ENCODE measurements at regions not wholly inside any gene's neighbourhood (a gene's known extent, or its start where the extent isn't known, plus 50 kb on each side); places are given as distances from the start of the nearest gene placed in this dataset.
A peak's percentile ranks its signal among the peaks of the same experiment; 100 is the strongest.

- WGBS: 92% methylated on average over 6 of the region's 6 CpGs
- no peak for TF ChIP-seq CTCF (IDR thresholded peaks at IDR 0.05)
- no peak for TF ChIP-seq POLR2A (IDR thresholded peaks at IDR 0.05)
- no peak for TF ChIP-seq POLR2AphosphoS5 (IDR thresholded peaks at IDR 0.05)
- Histone ChIP-seq H3K4me3 (no peak overlapping the region), H3K36me3 (no peaks in the 10 kb centered on the region), H3K27ac (no peak overlapping the region), H3K4me1 (replicated peaks) (no peaks in the 10 kb centered on the region), H3K27me3 (replicated peaks; ENCODE audit: insufficient read depth) (no peaks in the 10 kb centered on the region), H3K9me3 (no peaks in the 10 kb centered on the region)
- DNase-seq (ENCODE audit: low spot score): no peak
- intact Hi-C loops (cut with DNase I): loop anchor here (2.0 to 5.0 kb wide), 2 partner anchors 165 to 304 kb away; partner anchors contain the start of gene EEPD1
These were observed 166.0 kb upstream of the EEPD1 start for GRCh38 chr7:35987016-35987415.

GRCh38 chr7:35988105-35988504 lies 164.9 kb upstream of the EEPD1 start:
- Histone ChIP-seq H3K9me3 (no peaks in the 10 kb centered on the region), H3K27me3 (replicated peaks; ENCODE audit: insufficient read depth) (no peaks in the 10 kb centered on the region), H3K4me1 (replicated peaks) (no peaks in the 10 kb centered on the region), H3K4me3 (no peak overlapping the region), H3K27ac (peak overlapping the region; percentile 56 to 65), H3K36me3 (no peaks in the 10 kb centered on the region)
- no peak for TF ChIP-seq CTCF (IDR thresholded peaks at IDR 0.05)
- no peak for TF ChIP-seq POLR2A (IDR thresholded peaks at IDR 0.05)
- no peak for TF ChIP-seq POLR2AphosphoS5 (IDR thresholded peaks at IDR 0.05)
- intact Hi-C loops (cut with DNase I): loop anchor here (5.0 kb wide), 1 partner anchor 164 kb away; the partner anchor contains the start of gene EEPD1
- no peak for DNase-seq (ENCODE audit: low spot score)
- 65% methylated on average over 5 of the region's 5 CpGs for WGBS

- no peaks in the 10 kb centered on the region for H3K36me3 ChIP-seq
- H3K27ac ChIP-seq: peak overlapping the region; percentile 56 to 65
- H3K4me1 ChIP-seq (replicated peaks): no peaks in the 10 kb centered on the region
- intact Hi-C loops (cut with DNase I): loop anchor here (5.0 kb wide), 1 partner anchor 163 kb away; the partner anchor contains the start of gene EEPD1
- H3K4me3 ChIP-seq: no peak overlapping the region
- TF ChIP-seq POLR2AphosphoS5 (IDR thresholded peaks at IDR 0.05) (peak; percentile 57), POLR2A (IDR thresholded peaks at IDR 0.05) (no peak), CTCF (IDR thresholded peaks at IDR 0.05) (no peak)
- H3K27me3 ChIP-seq (replicated peaks; ENCODE audit: insufficient read depth): no peaks in the 10 kb centered on the region
- WGBS: 52% methylated on average over 6 of the region's 6 CpGs
- no peaks in the 10 kb centered on the region for H3K9me3 ChIP-seq
- peak; percentile 50 for DNase-seq (ENCODE audit: low spot score)
These were observed 164.2 kb upstream of the EEPD1 start for GRCh38 chr7:35988818-35989217.

- no peak overlapping the region for H3K27ac ChIP-seq
- DNase-seq (ENCODE audit: low spot score): no peak
- H3K9me3 ChIP-seq: no peaks in the 10 kb centered on the region
- H3K36me3 ChIP-seq: no peaks in the 10 kb centered on the region
- H3K4me1 ChIP-seq (replicated peaks): no peaks in the 10 kb centered on the region
- 88% methylated on average over 6 of the region's 6 CpGs for WGBS
- no peaks in the 10 kb centered on the region for H3K27me3 ChIP-seq (replicated peaks; ENCODE audit: insufficient read depth)
- intact Hi-C loops (cut with DNase I): no loop called here
- TF ChIP-seq POLR2A (IDR thresholded peaks at IDR 0.05): no peak
- TF ChIP-seq CTCF (IDR thresholded peaks at IDR 0.05): no peak
- no peak for TF ChIP-seq POLR2AphosphoS5 (IDR thresholded peaks at IDR 0.05)
- no peak overlapping the region for H3K4me3 ChIP-seq
These were observed 161.4 kb upstream of the EEPD1 start for GRCh38 chr7:35991511-35992232.

DNA sequence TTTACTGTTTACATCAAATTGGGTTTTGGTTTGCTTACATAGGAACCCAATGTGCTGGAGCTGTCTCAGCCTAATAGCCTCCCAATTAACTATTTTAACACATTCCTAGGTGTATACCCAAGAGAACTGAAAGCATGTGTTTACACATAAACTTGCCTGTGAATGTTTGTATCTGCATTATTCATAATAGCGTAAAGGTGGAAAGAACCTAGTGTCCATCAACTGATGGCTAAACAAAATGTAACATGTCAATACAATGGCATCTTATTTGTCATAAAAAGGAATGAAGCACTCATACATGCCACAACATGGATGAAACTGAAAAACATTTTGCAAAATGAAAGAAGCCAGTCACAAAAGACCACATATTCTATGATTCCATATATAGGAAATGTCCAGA lies 160.6 kb upstream of the EEPD1 start:
- intact Hi-C loops (cut with DNase I): no loop called here

More for the DNA sequence above, 160.6 kb upstream of the EEPD1 start:
- no peaks in the 10 kb centered on the region for H3K36me3 ChIP-seq
- no peaks in the 10 kb centered on the region for H3K27me3 ChIP-seq (replicated peaks; ENCODE audit: insufficient read depth)
- H3K4me1 ChIP-seq (replicated peaks): no peaks in the 10 kb centered on the region
- WGBS: 95% methylated on average over 1 of the region's 1 CpG
- TF ChIP-seq POLR2A (IDR thresholded peaks at IDR 0.05) (no peak), CTCF (IDR thresholded peaks at IDR 0.05) (no peak), POLR2AphosphoS5 (IDR thresholded peaks at IDR 0.05) (no peak)
- no peaks in the 10 kb centered on the region for H3K9me3 ChIP-seq
- DNase-seq (ENCODE audit: low spot score): no peak
- H3K27ac ChIP-seq: no peak overlapping the region
- no peak overlapping the region for H3K4me3 ChIP-seq
